HG03565 (cell line): ENCODE measurements at regions not wholly inside any gene's neighbourhood (a gene's known extent, or its start where the extent isn't known, plus 50 kb on each side); places are given as distances from the start of the nearest gene placed in this dataset.

Experiments
- ATAC-seq: cut with Tn5 transposase; IDR thresholded peaks from one replicate; pipeline ENCODE4 v1.9.1; 2021; ENCODE audit warnings: mild to moderate bottlenecking, moderate library complexity; ENCODE audit not compliant: unreplicated experiment

GRCh38 chr2:129702416-129703176 lies 276.9 kb upstream of the RAB6C start:
- ATAC-seq, result no peak

DNA sequence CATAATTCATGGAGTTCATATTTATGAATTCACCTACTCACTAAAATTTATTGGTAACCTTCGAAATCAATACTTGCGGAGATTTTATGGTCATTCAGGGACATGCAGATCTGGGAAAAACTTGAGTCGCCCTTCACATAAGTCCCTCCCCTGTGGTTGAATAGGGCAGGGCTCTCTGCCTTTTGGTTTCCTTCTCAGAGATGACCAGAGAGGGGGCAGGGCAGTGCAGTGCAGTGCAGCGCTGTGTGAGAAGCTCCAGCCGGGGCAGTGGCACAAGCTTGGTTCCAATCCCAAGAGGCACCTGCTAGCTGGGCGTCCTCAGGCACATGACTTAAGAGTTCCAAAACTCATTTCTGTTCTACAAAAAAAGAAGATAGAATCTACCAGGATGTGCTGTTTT lies 274.4 kb upstream of the RAB6C start:
- ATAC-seq, result no peak

DNA sequence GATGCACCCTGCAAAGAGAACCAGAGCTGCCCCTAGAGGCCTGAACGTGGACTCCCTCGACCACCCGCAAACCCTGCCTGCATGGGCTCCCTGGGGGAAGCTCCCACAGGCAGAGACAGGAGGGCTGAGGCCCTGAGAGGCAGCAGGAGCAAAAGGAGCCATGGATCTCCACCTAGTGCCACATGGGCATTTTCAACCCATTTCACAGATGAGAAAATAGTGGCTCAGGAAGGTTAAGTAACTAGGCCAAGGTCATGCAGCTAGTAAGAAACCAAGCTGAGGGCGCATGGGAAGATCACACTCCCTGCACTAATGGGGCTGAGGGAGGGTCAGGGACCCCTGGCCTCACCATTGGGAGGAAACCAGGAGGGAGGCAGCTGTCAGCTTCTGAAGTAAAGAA lies 271.7 kb upstream of the RAB6C start:
- no peak for ATAC-seq

GRCh38 chr2:129708221-129708967 lies 271.1 kb upstream of the RAB6C start:
- no peak for ATAC-seq

DNA sequence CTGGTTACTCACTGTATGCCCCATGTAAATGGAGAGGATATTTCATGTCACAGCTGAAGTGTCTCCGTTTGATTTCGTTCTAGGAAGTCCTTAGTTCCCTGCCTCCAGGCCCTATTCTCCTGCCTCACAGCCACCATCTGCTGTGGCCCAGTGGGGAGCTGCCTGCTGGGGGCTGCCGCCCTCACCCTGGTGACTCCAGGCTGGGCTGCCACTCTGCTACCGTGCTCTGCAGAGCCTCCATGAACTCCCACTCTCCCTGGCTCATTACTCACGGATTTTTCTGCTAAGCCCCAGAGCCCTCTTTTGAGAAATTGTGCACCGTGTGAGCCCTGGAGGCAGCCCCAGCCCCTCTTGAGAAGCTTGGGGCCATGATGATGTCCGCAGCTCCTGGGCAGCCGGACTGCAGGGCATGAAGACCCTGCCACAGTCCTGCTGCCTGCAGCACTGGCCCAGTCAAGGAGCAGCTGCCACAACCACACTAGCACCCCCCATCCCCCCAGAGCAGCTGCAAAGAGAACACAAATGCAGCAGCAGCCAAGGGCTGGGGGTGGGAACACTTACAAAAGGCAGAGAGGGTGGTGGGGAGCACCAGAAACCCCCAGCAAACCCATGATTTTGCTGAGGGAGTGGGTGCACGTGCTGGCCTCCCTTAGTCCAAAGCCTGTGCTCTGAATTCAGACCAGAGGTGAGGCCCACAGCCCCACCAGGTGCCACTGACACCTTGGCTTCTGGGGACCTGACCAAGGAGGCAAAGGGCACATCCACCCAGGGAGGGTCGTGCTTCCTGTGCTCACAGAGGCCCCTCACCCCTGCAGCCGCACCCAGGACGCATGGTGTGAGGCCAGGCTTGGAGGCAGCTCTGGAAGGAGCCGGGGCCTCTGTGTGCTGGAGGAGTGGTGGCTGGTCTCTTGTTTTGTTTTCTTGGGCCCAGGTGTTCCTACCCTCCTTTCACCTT lies 270.2 kb upstream of the RAB6C start:
- no peak for ATAC-seq

GRCh38 chr2:129709956-129710598 lies 269.4 kb upstream of the RAB6C start:
- ATAC-seq, result no peak

- ATAC-seq, result no peak
These were observed 268.6 kb upstream of the RAB6C start for GRCh38 chr2:129710670-129711495.

- no peak for ATAC-seq
These were observed 267.4 kb upstream of the RAB6C start for GRCh38 chr2:129711816-129712675.

DNA sequence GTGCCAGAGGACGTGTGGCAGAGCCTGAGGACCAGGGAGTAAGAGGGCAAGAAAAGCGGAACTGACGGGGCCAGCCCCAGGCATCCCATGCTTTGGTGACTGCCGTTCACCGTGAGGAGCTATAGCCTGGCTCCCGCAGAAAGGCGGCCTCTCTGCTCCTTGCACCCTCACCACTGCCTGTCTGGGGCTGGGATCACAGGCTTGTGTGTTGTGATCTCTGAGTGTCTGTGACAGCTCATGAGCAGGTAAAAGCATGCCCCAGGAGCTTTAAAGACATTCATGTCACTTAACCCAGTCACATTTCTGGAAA lies 266.8 kb upstream of the RAB6C start:
- no peak for ATAC-seq

GRCh38 chr2:129713337-129713736 lies 266.1 kb upstream of the RAB6C start:
- no peak for ATAC-seq

DNA sequence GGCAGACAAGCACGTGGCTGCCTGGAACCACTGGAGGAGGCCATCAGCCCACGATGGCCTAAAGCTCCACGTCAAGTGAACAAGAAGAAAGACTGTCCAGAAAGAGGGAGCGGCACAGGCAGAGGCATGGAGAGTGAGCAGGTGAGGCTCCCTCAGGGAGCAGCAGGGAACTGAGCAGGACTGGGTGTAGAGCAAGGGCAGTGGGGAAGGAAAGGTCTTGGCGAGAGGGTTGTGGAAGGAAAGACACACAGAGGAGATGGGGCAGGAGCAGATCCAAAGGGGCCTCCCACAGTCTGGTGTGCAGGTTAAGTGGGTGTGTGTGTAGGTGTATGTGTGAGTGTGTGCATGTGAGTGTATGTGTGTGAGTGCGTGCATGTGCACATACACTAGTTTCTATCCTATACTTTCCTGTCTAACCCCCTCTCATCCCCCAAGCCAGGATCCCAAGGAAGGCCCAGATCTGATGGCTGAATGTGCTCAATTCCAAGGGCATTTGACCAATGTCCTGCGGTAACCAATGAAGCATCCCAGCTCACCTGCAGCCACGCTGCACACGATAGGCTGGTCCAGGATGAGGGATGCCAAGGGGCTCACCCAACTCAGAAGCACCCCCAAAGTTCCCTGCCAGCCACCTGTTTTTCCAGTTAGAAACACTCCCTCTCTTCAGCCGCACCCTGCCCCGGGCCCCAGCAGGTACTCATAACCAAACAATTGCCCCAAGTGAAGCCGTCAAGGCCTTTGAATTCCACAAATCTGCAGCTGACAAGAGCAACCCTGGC lies 262.5 kb upstream of the RAB6C start:
- no peak for ATAC-seq

GRCh38 chr2:129717560-129718130 lies 261.8 kb upstream of the RAB6C start:
- ATAC-seq, result no peak

DNA sequence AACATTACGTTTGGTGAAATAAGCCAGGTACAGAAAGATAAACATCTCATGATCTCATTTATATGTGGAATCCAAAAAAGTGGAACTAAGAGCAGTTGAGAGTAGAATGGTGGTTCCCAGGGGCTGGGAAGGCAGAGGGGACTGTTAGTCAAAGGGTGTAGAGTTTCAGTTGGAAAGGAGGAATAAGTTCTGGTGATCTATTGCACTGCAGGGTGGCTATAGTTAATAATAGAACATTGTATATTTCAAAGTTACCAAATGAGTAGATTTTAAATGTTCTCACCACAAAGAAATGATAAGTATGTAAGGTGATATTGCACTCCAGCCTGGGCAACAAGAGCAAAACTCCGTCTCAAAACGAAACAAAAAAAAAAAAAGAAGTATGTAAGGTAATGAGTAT lies 260.1 kb upstream of the RAB6C start:
- ATAC-seq, result no peak

DNA sequence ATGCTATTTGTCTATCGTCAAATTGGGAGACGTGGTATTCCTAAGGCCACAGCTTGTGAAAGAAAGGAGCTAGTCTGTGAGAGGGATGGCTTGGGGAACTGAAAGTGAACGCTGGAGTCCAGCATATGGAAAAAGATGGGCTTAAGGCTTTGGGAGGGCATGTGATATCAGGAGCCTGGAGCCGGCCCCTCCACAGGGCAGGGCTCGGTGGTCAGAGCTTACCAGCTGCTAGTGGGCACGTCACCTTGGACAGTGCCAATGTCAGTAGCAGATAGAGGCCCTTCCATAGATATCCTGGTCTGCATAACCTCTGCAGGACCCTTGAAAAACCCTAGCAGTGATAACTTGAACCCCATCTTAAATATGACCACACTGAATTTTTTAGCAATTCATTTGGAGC lies 259.1 kb upstream of the RAB6C start:
- no peak for ATAC-seq

- ATAC-seq, result no peak
These were observed 258.7 kb upstream of the RAB6C start for GRCh38 chr2:129720761-129721160.

DNA sequence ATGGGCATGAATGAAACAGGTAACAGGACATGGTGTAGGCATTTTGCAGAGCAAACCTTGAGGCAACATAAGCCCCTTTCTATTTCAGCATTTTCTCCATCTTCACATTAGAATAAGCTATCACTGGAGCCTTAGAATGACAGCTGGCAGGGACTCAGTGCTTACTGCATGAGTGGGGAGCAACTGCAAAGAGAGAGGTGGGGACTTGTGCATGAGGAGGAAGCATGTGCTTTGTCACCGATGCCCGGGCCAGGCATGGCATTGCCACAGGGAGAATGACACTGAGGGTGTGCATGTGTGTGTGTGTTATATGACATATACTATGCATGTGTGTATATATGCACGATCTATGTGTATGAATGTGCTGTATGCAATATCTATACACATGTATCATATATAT lies 258.2 kb upstream of the RAB6C start:
- ATAC-seq, result no peak

- ATAC-seq, result no peak
These were observed 257.6 kb upstream of the RAB6C start for GRCh38 chr2:129721846-129722245.
